ENCODE measurements at regions not wholly inside any gene's neighbourhood (a gene's known extent, or its start where the extent isn't known, plus 50 kb on each side); places are given as distances from the start of the nearest gene placed in this dataset.

- no peak for TF ChIP-seq TAF1 (IDR thresholded peaks at IDR 0.05; ENCODE audit: borderline replicate concordance, low read depth, low read length)
- no peak for TF ChIP-seq POLR2A (IDR thresholded peaks at IDR 0.05; ENCODE audit: low read depth, low read length)
Observed at GRCh38 chr7:13108061-13108460, 420.6 kb downstream of the ARL4A start.

All from GM12892 (cell line).